Sigmoid colon (tissue), 6 donors: ENCODE measurements at regions not wholly inside any gene's neighbourhood (a gene's known extent, or its start where the extent isn't known, plus 50 kb on each side); places are given as distances from the start of the nearest gene placed in this dataset.

Experiments
- DNase-seq: peaks from one replicate; pipeline ENCODE4 v3.0.0-alpha.2; 2019
- H3K27ac ChIP-seq, 4 donors: fragments of 200-600 bp; sonication (generic); one replicate each; pipeline ENCODE4 v1.5.1; 2016 to 2019; ENCODE audit warnings: mild to moderate bottlenecking in 1 of 4
- H3K27me3 ChIP-seq, 3 donors: fragments of 200-600 bp; sonication (generic); one replicate each; pipeline ENCODE4 v1.5.1; 2019; ENCODE audit warnings: mild to moderate bottlenecking in 1 of 3
- H3K36me3 ChIP-seq, 4 donors: fragments of 200-600 bp; sonication (generic); one replicate each; pipeline ENCODE4 v1.5.1; 2016 to 2019
- H3K4me1 ChIP-seq, 4 donors: fragments of 200-600 bp; sonication (generic); one replicate each; pipeline ENCODE4 v1.5.1; 2017 to 2019
- H3K4me3 ChIP-seq, 4 donors: fragments of 200-600 bp; sonication (generic); one replicate each; pipeline ENCODE4 v1.5.1; 2017 to 2019; ENCODE audit warnings: mild to moderate bottlenecking in 2 of 4, moderate library complexity in 1 of 4
- H3K9me3 ChIP-seq, 4 donors: fragments of 200-600 bp in 3 of 4; sonication (generic) in 3 of 4; one replicate each; pipeline versions ENCODE4 v1.5.1 to v1.6.1; 2013 to 2019
- CTCF ChIP-seq, 4 experiments: fragments of 450-650 bp in 3 of 4; fragments of 200-600 bp in 1 of 4; IDR thresholded peaks; one replicate each; pipeline ENCODE4 v1.5.1; 2016 to 2019; ENCODE audit warnings: antibody characterized with exemption in 4 of 4, mild to moderate bottlenecking in 3 of 4, moderate library complexity in 2 of 4
- EP300 ChIP-seq, 4 donors: sonication (generic); formaldehyde crosslinking; IDR thresholded peaks; one replicate each; pipeline ENCODE4 v1.6.1; 2017; ENCODE audit warnings: antibody characterized with exemption in 4 of 4
- POLR2A ChIP-seq, 2 donors: fragments of 450-650 bp; IDR thresholded peaks; one replicate each; pipeline ENCODE4 v1.6.1; 2016; ENCODE audit warnings: antibody characterized with exemption in 2 of 2, mild to moderate bottlenecking in 2 of 2, moderate library complexity in 2 of 2
- POLR2AphosphoS5 ChIP-seq, 4 donors: sonication (generic); formaldehyde crosslinking; IDR thresholded peaks; one replicate each; pipeline ENCODE4 v1.6.1; 2017; ENCODE audit warnings: antibody characterized with exemption in 4 of 4
- WGBS, 2 donors: extraction: QIAGEN DNeasy Blood & Tissue Kit; methylation state at CpG; one replicate each; pipeline ENCODE4 v1.1.7; 2013; 5-methylcytosine and 5-hydroxymethylcytosine counted together
- intact Hi-C: fragments of 100-400 bp; cut with DNase I; formaldehyde crosslinking; loops from one replicate; pipeline ENCODE4 v1.15.1; 2023
- donor health status: healthy with polysubstance abuse.
- donor health status: healthy.

DNA sequence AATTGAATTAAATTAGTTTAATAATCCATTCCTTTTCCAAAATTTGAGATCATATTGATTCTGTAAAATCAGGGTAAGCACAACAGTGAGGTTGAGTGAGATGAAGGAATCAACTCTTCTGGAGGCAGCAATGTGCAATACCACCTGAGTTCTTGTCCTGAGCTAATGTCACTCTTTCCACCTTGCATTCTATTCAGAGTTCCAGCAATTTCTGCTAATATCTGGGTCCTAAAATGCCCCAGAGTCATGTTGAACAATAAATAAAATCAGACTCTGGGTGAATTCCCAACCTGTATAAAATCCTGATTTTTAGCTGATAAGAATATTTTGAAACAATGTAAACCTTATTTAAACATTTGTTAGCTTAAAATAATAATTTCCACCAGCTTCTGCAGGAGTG is 590.8 kb upstream of the ADGRB3 start:
- H3K36me3 ChIP-seq: no peaks in the 10 kb centered on the region
- intact Hi-C loops: no loop called here
- H3K4me3 ChIP-seq: no peak overlapping the region
- TF ChIP-seq POLR2A (IDR thresholded peaks at IDR 0.05): no peak
- TF ChIP-seq POLR2AphosphoS5 (IDR thresholded peaks at IDR 0.05): no peak
- TF ChIP-seq EP300 (IDR thresholded peaks at IDR 0.05): no peak
- no peak overlapping the region for H3K27ac ChIP-seq
- no peak for DNase-seq
- no peaks in the 10 kb centered on the region for H3K27me3 ChIP-seq
- H3K4me1 ChIP-seq: no peaks in the 10 kb centered on the region
- H3K9me3 ChIP-seq: no peaks in the 10 kb centered on the region

DNA sequence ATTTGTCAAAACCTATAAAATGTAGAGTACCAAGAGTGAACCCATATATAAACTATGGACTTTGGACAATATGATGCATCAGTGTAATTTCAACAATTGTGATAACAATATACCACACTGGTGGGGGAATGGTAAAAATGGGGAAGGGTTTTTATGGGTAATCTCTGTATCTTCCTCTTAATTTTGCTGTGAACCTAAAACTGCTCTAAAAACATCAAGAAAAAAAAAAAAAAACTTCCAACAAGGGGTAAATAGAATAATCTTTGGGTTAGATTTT is 592.0 kb upstream of the ADGRB3 start:
- no peaks in the 10 kb centered on the region for H3K4me1 ChIP-seq
- no peak for DNase-seq
- no peaks in the 10 kb centered on the region for H3K9me3 ChIP-seq
- intact Hi-C loops: no loop called here
- TF ChIP-seq EP300 (IDR thresholded peaks at IDR 0.05) (no peak), POLR2A (IDR thresholded peaks at IDR 0.05) (no peak), POLR2AphosphoS5 (IDR thresholded peaks at IDR 0.05) (no peak), CTCF (IDR thresholded peaks at IDR 0.05) (no peak)
- no peaks in the 10 kb centered on the region for H3K27me3 ChIP-seq
- no peak overlapping the region for H3K27ac ChIP-seq
- no peaks in the 10 kb centered on the region for H3K36me3 ChIP-seq
- H3K4me3 ChIP-seq: no peak overlapping the region

DNA sequence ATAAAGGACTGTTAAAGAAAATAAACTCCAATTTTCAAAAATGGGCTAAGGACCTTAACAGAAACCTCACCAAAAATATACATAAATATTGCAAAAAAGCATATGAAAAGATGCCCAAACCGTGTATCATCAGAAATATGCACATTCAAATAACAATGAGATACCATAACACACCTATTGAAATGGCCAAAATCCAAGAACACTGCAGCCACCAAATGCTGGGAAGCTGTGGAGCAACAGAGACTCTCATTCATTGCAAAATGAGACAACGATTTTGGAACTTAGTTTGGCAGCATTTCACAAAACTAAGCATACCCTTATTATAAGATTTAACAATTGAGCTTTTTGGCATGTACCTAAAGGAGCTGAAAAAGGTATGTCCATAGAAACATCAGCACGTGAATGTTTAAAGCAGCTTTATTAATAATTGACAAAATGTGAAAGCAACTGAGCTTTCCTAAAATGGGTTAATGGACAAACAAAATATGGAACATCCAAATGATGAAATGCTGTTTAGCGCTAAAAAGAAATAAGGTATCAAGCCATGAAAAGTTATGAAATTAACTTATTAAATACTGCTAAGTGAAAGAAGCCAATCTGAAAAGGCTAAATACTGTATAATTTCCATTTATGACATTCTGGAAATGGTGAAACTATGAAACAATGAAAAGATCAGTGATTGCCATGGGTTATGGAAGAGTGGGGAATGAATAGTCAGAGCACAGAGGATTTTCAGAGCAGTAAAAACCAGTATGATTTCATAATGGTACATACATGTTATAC is 592.6 kb upstream of the ADGRB3 start:
- Histone ChIP-seq H3K36me3 (no peaks in the 10 kb centered on the region), H3K27me3 (no peaks in the 10 kb centered on the region), H3K27ac (no peak overlapping the region), H3K4me3 (no peak overlapping the region), H3K4me1 (no peaks in the 10 kb centered on the region), H3K9me3 (no peaks in the 10 kb centered on the region)
- intact Hi-C loops: no loop called here
- no peak for DNase-seq
- TF ChIP-seq CTCF (IDR thresholded peaks at IDR 0.05) (no peak), POLR2A (IDR thresholded peaks at IDR 0.05) (no peak), EP300 (IDR thresholded peaks at IDR 0.05) (no peak), POLR2AphosphoS5 (IDR thresholded peaks at IDR 0.05) (no peak)
- WGBS, 2 donors: 48 to 69% methylated on average over 4 of the region's 4 CpGs

DNA sequence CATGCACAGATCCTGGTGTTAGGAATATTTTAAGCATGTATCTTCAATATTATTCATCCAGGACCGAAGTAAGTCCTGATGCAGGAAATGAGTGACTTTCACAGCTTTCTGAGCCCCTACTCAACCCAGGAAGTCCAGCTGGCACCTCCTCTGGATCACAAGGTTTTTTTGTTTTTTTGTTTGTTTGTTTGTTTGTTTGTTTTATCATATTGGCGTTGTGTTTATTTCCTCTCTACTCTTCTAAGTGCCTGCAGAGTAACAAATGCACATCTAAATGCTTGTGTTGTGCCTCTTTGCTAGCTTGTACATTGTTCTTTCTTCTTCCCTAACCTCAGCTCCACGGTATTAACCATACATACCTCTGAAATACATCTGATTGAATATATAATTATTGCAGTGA is 594.3 kb upstream of the ADGRB3 start:
- Histone ChIP-seq H3K9me3 (no peaks in the 10 kb centered on the region), H3K4me3 (no peak overlapping the region), H3K36me3 (no peaks in the 10 kb centered on the region), H3K27ac (no peak overlapping the region), H3K4me1 (no peaks in the 10 kb centered on the region), H3K27me3 (no peaks in the 10 kb centered on the region)
- no peak for DNase-seq
- 53 to 54% methylated on average over 3 of the region's 3 CpGs for WGBS, 2 donors
- TF ChIP-seq CTCF (IDR thresholded peaks at IDR 0.05) (no peak), POLR2AphosphoS5 (IDR thresholded peaks at IDR 0.05) (no peak), POLR2A (IDR thresholded peaks at IDR 0.05) (no peak), EP300 (IDR thresholded peaks at IDR 0.05) (no peak)
- intact Hi-C loops: no loop called here

DNA sequence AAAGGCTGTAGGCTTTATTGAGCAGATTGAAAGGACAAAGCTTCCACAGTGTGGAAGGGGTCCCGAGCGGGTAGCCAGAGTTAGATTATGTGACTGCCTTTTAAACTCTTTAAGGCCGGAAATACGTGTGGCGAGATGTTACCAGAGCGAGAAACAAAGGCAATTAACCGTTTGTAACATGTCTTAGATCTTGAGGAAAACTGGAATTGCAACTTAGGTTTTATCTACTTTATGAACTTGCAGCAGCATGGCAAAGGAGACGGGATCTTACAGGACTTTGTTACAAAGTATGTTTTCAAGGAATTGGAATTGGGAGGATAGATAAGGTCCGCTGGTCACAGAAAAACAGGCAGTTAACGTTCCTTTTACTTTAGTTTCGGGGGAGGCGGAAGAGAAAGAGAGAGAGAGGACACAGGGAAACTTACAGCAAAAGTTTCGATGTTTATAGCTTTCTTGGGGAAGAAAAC is 594.7 kb upstream of the ADGRB3 start:
- Histone ChIP-seq H3K9me3 (no peaks in the 10 kb centered on the region), H3K27me3 (no peaks in the 10 kb centered on the region), H3K36me3 (no peaks in the 10 kb centered on the region), H3K27ac (no peak overlapping the region), H3K4me3 (no peak overlapping the region), H3K4me1 (no peaks in the 10 kb centered on the region)
- intact Hi-C loops: no loop called here
- DNase-seq: no peak
- WGBS, 2 donors: 46 to 48% methylated on average over 13 of the region's 13 CpGs
- TF ChIP-seq POLR2A (IDR thresholded peaks at IDR 0.05) (no peak), POLR2AphosphoS5 (IDR thresholded peaks at IDR 0.05) (no peak), EP300 (IDR thresholded peaks at IDR 0.05) (no peak), CTCF (IDR thresholded peaks at IDR 0.05) (no peak)
